Activated CD8-positive, alpha-beta memory T cell treated with anti-CD3 and anti-CD28 coated beads for 48 hours (primary cell): ENCODE measurements at regions not wholly inside any gene's neighbourhood (a gene's known extent, or its start where the extent isn't known, plus 50 kb on each side); places are given as distances from the start of the nearest gene placed in this dataset.
"Not testable (repeated sequence)": the region's sequence is repeated elsewhere in the genome, so short reads cannot be mapped to it uniquely, and the experiment has no call there.

Source experiments
- DNase-seq, 3 experiments: peaks; one replicate each; pipeline ENCODE4 v3.0.0-alpha.2; 2020; ENCODE audit warnings: low read depth in 2 of 3, low spot score in 2 of 3

DNA sequence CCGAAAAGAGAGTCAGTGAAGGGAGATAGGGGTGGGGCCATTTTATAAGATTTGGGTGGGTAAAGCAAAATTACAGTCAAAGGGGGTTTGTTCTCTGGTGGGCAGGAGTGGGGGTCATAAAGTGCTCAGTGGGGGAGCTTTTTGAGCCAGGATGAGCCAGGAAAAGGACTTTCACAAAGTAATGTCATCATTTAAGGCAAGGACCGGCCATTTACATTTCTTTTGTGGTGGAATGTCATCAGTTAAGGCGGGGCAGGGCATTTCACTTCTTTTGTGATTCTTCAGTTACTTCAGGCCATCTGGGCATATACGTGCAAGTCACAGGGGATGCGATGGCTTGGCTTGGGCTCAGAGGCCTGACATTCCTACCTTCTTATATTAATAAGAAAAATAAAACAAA is 511.6 kb downstream of the GRIN2A start:
- DNase-seq: not testable (repeated sequence)

GRCh38 chr16:9676560-9677300 is 505.5 kb downstream of the GRIN2A start:
- DNase-seq: not testable (repeated sequence)

- DNase-seq: no peak
Observed at GRCh38 chr16:9677301-9677653, 505.0 kb downstream of the GRIN2A start.

DNA sequence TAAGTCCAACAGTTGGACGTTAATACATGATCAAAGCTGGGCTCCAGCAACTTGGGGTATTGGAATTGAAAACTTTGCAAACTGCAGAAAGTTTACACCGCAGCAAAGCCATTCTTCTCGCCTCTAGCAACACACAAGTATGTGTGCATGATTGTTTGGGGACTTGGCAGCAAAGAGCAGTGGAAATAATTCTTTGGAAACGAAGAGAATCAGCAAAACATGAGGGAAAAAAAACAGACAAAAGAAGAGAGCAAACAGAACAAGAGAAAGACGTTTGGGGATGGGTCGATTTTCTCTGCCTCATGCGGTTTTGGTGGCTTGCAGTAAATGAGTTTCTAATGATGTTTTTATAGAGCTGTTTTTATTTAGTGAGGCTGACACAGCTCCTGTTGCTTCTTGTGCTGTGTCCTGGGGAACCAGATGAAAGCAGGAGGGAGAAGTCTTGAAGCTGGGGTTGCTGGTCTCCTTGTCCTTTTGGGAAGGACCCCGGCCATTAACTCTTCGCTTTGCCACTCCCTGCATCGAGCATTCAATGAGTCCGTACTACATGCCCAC is 502.9 kb downstream of the GRIN2A start:
- DNase-seq: no peak

- no peak for DNase-seq
Observed at GRCh38 chr16:9680019-9680655, 502.1 kb downstream of the GRIN2A start.

DNA sequence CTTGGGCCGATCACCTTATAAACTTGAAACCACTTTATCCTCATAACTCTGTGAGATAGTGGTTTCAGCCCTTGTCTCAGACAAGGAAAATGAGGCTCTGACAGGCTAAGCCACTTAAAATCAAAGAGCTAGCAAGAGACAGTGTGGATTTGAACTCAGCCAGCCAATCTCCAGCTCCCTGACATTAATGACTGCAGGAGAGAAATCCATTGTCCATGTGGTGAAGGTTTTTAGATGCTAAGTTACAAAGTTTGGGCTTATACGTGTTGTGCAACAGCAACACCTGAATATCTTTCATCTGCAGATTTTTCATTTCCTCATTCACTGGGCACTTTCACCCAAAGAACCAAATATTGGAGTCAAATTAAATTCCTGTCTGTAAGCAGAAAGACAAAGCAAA is 501.3 kb downstream of the GRIN2A start:
- DNase-seq: no peak

DNA sequence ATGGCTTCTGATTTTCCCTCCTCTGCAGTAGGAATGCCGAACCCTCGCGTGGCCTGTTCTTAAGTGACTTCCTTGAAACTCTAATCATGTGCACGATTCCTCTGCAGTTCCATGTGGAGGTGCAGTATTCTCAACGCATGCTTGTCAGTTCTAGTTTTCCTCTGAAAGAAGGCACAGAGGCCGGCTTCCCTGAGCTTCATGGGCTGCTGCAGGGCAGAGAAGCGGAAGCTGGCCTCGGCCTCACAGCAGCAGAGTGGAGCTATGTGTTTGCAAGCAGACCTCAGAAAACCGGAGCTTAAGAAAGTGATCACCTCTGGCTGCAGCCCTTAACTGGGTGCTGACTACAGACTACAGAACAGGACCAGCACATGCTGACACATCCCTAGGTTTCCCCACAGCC is 500.7 kb downstream of the GRIN2A start:
- DNase-seq: no peak

DNA sequence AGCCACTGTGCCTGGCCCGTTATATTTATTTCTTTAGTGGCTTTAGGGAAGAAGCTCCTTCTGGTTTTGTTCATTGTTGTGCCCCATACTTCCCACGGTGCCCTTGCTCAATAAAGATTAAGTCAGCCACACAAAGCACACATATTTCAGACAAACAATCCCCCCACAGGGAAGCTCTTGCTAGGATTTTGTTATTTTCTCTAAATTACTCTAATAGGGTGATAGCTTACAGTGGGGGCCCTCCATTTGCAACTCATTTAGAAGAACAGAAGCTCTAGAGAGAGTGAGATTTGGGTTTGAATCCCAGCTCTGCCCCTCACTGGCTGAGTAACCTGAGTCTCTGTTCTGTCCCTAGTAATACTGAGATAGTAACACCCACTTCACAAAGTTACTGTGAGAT is 499.9 kb downstream of the GRIN2A start:
- DNase-seq: no peak

DNA sequence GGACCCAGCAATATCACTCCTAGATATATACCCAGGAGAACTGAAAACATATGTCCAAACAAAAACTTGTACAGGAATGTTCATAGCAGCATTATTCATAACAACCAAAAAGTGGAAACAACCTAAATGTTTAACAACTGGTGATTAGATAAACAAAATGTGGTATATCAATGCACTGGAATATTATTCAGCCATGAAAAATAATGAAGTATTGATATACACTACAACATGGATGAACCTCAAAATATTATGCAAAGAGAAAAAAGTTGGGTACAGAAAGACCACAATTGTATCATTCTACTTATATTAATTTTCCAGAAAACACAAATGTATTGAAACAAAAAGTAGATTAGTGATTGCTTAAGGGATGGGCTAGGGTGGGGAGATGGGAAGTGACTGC is 498.6 kb downstream of the GRIN2A start:
- DNase-seq: no peak

- DNase-seq: no peak
Observed at GRCh38 chr16:9687737-9688319, 494.4 kb downstream of the GRIN2A start.

DNA sequence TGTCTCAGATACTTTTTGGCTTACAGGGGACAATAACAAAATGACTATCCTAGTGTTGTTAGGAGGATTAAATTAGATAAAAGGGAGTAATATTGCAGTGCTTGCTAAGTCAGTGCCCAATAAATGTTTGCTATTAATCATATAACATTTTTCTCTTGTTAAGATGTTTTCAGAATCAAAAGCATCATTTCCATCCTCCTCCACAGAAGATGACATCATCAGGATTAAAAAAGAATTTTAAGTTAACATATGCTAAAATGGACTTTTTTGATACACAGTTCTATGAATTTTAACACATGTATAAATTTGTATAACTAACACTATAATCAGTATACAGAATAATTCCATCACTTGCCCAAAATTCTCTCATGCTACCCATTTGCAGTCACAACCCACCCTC is 492.6 kb downstream of the GRIN2A start:
- DNase-seq: no peak

DNA sequence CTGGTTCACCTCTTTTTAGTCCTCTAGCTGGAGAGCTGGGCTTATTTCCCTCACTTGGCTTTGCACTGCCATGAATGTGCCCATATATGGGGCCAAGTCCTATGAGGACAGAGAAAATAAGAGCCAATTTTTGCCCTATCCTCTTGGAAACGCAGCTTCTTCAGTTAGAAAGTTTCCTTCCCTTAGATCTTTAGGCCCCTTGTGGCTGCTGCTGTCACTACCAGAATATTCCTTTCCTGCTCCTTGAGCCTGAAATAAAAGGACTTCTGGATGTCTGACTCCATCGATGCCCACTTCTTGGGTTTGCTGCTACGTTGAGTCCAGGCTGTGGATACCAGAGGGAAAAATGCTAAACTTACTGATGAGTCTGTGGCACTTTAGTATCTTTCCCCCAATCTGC is 487.1 kb downstream of the GRIN2A start:
- DNase-seq: no peak
